Caki2 (cell line): ENCODE measurements at regions not wholly inside any gene's neighbourhood (a gene's known extent, or its start where the extent isn't known, plus 50 kb on each side); places are given as distances from the start of the nearest gene placed in this dataset.

ENCODE experiments used
- DNase-seq: peaks from one replicate; pipeline ENCODE4 v3.0.0-alpha.2; 2015; ENCODE audit warnings: low read depth
- in situ Hi-C: cut with HindIII; loops from 2 replicates; pipeline ENCODE4 v1.10.0; 2016; ENCODE audit warnings: low sequenced_read_pairs, low pct_unique_long_range_greater_than_20kb, mixed read lengths

GRCh38 chr22:47549741-47550340 is 787.4 kb downstream of the TBC1D22A start:
- no peak for DNase-seq
- in situ Hi-C loops: no loop called here

GRCh38 chr22:47548953-47549740 is 786.7 kb downstream of the TBC1D22A start:
- in situ Hi-C loops: no loop called here

GRCh38 chr22:47547881-47548650 is 785.6 kb downstream of the TBC1D22A start:
- in situ Hi-C loops: no loop called here

More at GRCh38 chr22:47548953-47549740, 786.7 kb downstream of the TBC1D22A start:
- no peak for DNase-seq

GRCh38 chr22:47547239-47547661 is 784.8 kb downstream of the TBC1D22A start:
- no peak for DNase-seq

More at GRCh38 chr22:47547881-47548650, 785.6 kb downstream of the TBC1D22A start:
- DNase-seq: no peak

GRCh38 chr22:47544696-47545095 is 782.2 kb downstream of the TBC1D22A start:
- in situ Hi-C loops: no loop called here
- DNase-seq: no peak

More at GRCh38 chr22:47547239-47547661, 784.8 kb downstream of the TBC1D22A start:
- in situ Hi-C loops: no loop called here

DNA sequence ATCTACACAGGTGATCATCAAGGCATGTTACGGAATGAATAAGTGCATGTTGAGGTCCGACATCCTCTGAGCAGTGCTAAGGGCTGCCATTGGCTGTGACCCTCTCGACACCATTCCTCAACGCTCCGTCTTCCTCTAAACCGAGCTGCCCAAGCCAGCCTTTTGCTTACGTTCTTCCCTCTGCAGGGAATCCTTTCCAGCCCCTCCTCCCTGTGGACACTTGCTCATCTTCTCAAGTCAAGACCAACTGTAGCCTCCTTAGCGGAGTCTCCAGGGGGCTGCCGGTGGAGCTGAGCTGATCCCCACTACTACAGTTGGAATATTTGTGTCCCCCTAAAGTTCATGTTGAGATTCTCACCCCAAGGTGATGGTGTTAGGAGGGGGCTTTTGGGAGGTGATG is 781.0 kb downstream of the TBC1D22A start:
- in situ Hi-C loops: no loop called here
- DNase-seq: no peak

DNA sequence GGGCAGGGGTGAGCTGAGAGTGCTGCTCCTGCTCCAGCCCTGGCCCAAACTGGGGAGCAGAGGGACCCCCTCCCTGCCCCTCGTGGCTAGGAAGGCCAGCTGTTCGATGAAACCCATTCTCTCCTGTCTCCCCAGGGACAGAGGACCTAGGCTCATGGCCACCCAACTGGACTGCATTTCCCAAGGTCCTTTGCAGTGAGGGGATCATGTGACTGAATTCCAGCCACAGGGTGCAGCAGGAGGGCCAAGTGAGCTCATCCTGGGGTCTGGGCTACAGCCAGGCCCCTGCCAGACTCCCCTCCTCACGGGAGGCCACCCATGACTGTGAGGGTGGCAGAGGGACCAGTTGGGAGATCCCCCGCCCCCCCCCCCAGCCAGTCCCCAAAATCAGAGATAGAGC is 777.6 kb downstream of the TBC1D22A start:
- in situ Hi-C loops: no loop called here
- no peak for DNase-seq

DNA sequence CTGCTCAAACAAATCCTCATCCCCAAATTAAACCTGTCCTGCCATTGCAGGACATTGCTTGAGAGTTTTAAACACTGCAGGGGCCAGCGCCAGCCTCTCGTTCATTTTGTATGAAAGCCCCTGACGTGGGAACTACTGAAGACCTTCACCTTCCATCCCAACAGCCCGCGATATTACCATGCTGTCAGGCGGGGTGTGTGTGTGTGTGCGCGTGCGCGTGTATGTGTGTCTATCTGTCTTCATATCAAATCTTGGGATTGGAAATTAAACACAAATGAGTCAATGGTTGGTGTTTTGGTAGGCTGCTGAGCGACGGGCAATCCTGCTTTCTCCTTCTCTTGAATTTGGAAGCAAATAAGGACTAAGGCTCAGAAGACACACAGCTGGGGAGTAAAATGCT is 776.9 kb downstream of the TBC1D22A start:
- DNase-seq: no peak
- in situ Hi-C loops: no loop called here

DNA sequence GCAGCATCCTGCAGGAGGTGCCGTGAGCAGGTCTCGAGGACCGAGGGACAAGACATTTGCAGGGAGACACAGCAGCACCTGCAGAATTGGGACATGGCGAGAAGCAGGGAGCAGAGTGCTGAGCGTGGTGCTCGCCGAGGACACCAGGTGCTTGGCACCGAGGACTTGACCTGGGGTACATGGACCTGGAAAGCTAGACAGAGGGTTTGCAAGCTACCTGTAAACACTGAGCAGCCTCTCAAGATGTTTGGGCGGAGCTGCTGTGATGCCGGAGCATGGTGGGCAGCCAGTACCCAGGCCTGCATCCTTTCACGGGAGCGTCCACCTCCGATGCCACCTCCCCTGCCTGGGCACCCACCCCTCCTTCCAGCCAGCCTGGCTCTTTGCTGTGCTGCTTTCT is 773.2 kb downstream of the TBC1D22A start:
- no peak for DNase-seq
- in situ Hi-C loops: no loop called here

DNA sequence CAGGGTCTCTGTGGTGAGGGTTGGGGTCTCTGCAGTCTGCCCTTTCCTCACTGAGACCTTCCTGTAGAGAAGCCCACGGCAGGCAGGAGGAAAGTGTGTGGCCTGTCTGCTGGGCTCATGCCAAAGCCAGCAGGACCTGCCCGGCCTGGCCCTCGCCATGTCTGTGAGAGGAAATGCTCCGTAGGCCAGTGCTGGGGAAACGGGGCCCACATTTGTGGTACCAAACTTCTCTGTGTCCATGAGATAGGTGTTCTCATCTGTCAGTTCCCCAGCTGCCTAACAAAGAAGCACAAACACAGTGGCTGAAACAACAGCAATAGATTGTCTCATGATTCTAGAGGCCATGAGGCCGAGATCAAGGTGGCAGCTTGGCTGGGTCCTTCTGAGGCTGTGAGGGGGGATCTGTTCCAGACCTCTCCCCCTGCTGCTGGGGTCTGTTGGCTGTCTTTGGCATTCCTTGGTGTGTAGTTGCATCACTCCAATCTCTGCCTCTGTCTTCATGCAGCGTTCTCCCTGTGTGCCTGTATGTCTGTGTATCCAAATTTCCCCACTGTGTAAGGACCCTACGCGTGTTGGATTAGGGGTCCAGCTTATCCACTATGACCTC is 772.5 kb downstream of the TBC1D22A start:
- DNase-seq: no peak
- in situ Hi-C loops: no loop called here

- no peak for DNase-seq
- in situ Hi-C loops: no loop called here
These were observed 771.7 kb downstream of the TBC1D22A start for GRCh38 chr22:47533961-47534803.

- no peak for DNase-seq
- in situ Hi-C loops: no loop called here
These were observed 754.6 kb downstream of the TBC1D22A start for GRCh38 chr22:47517062-47517461.

- in situ Hi-C loops: no loop called here
These were observed 753.1 kb downstream of the TBC1D22A start for GRCh38 chr22:47515384-47516125.

GRCh38 chr22:47512617-47513016 is 750.2 kb downstream of the TBC1D22A start:
- in situ Hi-C loops: no loop called here
- DNase-seq: no peak

More at GRCh38 chr22:47515384-47516125, 753.1 kb downstream of the TBC1D22A start:
- no peak for DNase-seq

- in situ Hi-C loops: no loop called here
- no peak for DNase-seq
These were observed 742.5 kb downstream of the TBC1D22A start for GRCh38 chr22:47504962-47505361.

DNA sequence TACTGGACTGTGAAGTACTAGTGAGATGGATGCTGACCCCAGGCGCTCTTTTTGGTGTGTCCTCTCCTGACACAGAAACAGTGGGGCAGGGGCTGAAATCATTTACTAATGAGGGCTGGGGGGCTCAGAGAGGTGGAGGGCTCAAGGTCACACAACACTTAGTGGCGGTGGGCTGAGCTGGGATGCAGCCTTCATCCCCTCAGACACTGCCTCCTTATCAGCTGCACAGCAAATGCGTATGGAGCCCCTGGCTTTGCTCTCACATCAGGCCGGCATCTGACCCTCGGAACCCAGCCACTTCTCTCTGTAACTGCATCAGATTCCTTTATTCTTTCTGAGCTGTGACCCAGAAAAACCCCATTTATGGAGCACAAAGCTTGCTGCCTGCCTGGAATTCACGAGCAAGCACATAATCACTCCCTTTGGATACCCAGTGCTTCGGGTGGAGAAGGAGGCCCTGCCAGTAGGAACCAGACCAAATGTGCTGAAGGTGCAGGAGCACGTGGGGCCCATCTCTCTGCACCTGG is 736.6 kb downstream of the TBC1D22A start:
- DNase-seq: no peak
- in situ Hi-C loops: no loop called here

- DNase-seq: no peak
- in situ Hi-C loops: no loop called here
These were observed 735.2 kb downstream of the TBC1D22A start for GRCh38 chr22:47497666-47498065.
